Right lobe of liver (tissue), 4 donors: ENCODE measurements at regions not wholly inside any gene's neighbourhood (a gene's known extent, or its start where the extent isn't known, plus 50 kb on each side); places are given as distances from the start of the nearest gene placed in this dataset.

Experiments used
- CTCF ChIP-seq, 4 donors: fragments of 200-600 bp in 3 of 4; fragments of 450-650 bp in 1 of 4; IDR thresholded peaks; one replicate each; pipeline versions ENCODE4 v1.5.1 to v1.8.0; 2016 to 2022; ENCODE audit warnings: antibody characterized with exemption in 4 of 4, mild to moderate bottlenecking in 2 of 4
- POLR2A ChIP-seq: fragments of 450-650 bp; IDR thresholded peaks from one replicate; pipeline ENCODE4 v1.6.1; 2017; ENCODE audit warnings: antibody characterized with exemption, mild to moderate bottlenecking
- donor health status: DM: no; HTN: no; CAD: no.
- donor health status: DM: no; HTN: no; CAD: no.
- donor health status: DM: no; HTN: yes; CAD: no.

DNA sequence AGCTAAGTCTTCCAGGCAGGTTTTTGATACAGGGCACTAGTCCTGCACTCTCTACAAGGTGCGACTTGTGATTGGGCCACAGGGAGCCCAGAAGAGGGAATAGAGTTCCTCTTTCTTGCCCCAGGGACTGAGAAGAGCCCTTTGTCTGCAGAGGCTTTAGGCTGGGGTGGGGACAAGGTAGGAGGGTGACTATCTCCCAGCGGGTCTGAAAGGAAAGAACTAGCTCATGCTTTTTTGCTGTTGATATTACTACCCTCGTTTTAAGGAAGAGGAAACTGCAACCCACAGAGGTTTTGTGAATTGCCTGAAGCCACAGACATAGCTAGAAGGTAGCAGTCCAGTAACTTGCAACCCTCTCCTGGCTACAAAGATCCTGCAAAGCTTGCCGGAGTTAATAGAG, 615.2 kb downstream of the MATN1 start:
- TF ChIP-seq POLR2A (no peak), CTCF (IDR thresholded peaks at IDR 0.05) (no peak)
